NCI-H446 treated with DMSO at 0.1 percent for 48 hours (cell line): ENCODE measurements at regions not wholly inside any gene's neighbourhood (a gene's known extent, or its start where the extent isn't known, plus 50 kb on each side); places are given as distances from the start of the nearest gene placed in this dataset.
A peak's percentile ranks its signal among the peaks of the same experiment; 100 is the strongest.

Source experiments
- DNase-seq: peaks from one replicate; lab custom pipeline; 2025; lab: John Stamatoyannopoulos, UW

DNA sequence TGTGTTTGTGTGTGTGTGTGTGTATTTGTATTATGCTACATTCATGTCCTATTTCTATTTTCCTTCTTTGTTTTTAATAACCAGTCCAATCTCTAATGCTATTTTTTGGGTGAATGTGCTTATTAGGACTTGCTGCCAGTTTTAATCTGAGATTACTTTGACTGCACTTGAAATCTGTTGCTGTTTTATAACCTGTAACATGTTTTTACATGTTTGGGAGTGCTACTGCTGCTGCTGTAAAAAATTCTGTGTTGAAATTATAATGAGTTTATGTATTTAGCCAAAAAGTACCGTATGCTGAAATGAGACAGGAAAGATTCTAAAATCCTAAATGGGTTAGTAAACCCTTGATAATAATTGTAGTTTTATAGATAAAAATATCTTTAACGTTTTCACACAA lies 104.7 kb upstream of the SSBP2 start:
- DNase-seq, result peak; percentile 73

DNA sequence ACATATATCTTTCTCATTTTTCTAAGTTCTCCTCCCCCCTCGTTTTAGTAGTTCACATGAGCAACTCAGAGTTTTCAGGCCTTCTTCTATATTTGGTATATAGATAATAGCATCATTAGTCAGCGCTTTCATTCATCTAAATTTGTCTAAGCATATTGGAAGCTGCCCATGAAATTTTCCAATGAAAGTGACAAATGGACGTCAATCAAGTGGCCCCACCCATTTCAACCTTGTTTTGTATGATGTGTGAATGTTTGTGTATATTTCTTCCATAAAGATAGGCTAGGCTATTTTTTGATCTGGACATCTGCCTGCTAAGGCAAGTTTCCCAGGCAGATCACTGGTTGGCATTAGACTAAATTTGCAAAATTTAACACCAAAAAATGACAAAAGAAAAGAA lies 104.0 kb upstream of the SSBP2 start:
- peak; percentile 93 for DNase-seq

DNA sequence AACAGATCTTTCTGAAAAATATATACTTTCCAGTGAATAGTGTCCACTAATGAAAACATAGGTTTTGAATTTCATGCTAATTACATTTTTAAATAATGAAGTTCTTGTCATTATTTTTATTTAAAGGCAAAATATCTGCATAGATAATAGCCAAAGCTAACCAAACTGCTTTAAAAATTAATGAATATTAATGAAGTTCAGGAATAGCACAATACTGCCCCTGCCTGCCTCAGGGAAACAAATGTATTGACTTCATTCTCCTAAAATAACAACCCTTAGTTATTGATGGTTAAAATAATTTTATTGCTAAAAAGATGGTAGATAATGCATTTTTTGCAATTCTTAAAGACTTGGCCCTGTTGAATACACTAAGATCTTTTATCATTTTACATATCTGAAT lies 103.6 kb upstream of the SSBP2 start:
- peak; percentile 63 for DNase-seq

DNA sequence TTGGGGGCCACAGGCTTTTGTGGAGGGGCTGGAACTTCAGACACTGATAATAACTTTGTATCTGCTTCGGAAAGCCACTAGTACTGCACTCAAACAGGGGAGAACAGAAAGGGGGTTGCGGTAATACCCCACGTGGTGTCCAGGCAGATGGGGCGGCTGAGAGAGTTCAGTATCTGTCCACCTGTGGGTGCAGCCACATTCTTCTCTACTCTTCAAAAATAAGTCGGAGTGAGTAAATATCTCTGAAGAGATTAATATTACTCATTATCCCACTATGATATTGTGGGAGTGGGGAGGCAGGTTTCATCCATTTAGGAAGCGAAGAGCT lies 102.1 kb upstream of the SSBP2 start:
- no peak for DNase-seq

DNA sequence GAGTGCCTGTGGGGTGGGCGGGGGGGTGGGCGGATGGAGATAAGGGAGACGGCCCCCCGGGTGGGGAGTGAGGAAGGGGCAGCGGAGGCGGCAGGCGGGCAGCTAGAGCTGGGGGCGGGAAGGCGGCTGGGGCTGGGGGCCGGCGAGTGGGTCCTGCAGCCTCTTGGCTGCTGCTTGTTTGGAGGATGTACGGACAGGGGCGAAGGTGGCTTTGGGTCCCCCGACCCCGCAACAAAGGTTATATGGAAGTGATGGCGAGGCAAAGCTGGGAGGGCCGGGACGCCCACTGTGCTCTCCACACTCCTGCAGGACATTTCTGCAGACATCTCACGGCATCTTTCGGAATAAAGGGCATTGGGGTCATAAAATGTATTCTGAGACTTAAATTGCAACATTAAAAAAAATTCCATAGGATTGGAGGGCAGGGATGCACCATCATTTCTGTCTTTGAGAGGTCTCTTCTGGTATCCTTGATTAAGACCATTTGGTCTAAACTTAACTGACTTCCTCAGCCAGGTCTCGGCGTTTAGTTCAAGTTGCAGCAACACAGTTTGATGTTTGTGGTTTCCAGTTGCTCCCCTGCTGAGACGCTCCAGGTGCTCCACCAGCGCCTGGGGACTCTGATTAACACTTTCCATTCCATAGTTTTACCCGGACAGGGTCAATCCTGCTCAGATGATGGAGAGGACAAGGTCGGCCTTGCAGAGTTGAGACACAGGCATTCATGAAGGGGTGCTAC lies 101.6 kb upstream of the SSBP2 start:
- DNase-seq, result no peak

DNA sequence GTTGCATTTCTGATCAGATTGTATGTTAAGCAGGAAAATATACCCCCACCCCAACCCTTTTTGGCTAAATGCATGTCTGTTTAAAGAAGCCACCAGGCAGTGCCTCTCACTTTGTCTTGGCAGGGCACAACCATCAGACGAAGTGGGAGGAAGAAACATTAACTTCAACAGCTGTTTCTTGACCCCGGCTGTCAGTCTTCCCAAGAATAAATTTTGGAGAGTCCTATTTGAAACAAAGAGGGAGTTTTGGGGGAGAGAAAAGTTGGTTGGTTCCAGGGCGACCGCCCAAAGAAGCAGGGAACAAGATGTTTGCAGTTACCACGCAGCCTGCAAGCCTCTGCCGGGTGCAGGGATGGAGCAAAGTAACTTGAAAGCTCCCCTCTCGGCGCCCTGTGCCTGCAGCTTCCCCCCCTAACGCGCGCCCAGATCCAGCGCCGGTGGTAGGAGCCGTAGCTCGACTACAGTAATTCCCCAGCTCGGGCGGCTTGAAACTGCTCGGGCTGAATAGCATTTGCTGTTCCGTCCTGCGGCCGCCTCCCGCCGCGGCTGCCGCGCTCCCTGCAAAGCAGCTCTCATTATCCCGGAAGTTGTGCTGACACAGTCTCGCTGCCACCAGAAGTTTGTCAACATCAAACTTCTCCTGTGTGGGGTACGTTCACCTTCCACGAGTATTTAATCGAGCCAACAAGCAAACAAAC lies 100.7 kb upstream of the SSBP2 start:
- DNase-seq, result peak; percentile 92

DNA sequence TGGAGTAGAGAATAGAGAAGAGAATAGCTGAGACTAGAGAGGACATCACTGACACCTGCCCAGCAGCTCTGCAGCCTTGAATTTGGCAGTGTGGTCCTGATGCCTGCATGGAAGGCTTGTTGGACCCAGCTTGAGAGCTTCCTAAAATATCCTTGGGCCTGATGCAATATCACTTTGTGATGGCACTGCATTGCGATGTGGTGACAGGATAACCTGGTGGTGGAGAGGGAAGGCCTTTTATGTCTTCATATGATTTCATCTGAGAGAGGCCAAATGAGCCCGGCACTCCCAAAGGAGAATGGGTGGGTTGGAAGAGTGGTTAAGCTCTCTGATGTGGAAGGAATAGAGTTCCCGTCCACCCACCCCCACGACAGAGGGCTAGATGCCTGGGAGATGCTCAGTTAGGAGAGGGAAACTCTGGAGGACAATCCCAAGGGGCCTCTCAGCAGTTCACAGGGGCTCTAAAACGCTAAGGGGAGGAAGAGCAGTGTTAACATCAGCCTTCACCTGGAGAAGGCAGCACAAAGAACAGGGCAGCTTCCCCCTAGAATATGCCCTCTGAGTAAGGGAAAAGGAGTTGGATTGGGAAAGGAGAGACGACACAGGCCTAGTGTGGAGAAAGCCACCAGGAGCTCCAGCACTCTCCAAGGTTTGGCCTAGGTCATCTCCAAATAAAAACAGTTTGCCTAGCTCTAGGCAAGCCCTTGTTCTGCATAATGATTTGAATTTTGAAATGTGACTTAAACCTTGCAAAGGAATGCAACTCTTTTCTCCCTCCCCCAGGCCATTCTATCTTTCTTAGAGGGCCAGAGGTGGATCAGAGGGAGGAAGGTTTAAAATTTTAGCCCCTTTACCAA lies 99.8 kb upstream of the SSBP2 start:
- no peak for DNase-seq

DNA sequence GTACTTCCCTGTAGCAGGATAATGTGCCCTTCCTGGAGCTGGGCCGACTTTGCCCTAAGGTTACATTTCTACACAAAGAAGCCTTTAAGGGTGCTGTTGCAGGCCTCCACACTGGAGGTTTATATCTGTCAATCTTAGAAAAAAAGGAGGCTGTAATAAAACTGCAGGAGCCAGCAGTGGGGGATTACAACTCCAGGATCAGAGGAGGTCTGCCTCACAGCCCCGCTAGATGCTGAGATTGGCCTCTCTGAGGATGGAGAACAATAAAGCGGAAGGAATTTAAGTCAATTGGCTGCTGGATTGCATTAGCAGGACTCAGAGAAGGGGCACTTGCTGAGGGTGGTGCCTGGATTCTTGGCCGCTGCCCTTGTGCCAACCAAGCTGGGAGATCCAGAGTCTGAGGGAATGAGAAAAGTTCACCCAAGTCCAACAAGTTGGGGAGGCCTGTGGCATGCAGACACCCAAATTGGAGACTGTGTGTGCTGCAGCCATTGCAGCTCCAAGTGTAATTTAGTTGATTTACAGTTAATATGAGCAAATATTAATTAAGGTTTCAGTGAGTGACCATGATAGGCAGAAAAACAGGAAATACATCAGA lies 99.0 kb upstream of the SSBP2 start:
- no peak for DNase-seq

DNA sequence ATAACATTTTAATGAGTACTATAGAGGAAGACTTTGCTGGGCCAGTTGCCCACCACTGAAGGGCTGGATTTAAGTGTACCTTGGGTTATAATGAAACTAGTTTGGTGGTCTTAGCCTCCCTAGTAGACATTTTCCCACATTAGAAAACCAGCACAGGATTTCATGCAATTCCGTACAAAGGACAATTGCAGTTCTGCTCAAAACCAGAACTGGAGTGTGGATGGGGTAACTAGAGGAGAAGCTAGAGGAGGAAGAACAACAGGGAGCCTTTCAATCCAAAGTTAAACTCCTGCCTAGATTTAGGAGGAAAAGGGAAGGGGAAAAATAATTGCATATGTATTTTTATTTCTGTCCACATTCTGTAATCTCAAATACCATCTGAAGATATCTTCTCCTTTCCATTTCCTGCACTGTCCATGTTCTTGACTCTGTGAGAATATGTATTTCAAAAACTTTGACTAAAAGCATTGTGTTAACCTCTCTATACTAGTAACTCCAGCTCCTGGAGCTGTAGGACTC lies 97.5 kb upstream of the SSBP2 start:
- DNase-seq, result no peak

DNA sequence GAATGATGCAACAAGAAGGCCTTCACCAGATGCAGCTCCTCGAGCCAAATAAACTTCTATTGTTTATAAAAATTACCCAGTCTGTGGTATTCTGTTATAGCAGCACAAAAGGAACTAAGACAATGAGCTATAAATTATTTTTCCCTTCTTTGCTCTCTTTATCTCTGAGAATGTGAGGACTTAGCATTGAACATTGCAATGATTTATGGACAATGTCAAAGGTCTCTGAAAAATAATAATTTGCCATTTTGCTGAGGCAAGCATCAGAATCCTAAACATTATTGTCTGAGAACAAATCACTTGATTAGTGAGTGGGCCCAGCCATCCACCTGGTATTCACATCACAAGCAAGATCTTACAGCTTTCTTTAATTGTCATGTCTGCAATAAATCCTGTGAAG lies 95.4 kb upstream of the SSBP2 start:
- DNase-seq, result no peak

DNA sequence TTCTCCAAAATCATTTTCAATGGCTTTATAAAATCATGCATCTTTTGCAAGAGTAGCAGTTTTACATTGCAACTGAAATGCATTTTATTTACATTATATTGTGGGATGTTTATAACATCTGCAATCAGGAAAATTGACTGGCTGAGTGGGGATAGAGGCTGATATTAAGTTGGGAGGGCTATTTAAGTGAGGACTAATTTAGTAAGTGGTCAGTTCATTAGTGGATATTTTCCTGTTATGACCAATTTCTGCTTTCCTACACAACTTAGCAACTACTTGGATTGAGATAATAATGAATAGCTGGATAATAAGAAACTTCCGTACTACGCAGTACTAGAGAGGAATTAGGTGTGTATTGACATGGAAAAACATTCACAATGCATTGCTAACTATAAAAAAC lies 92.9 kb upstream of the SSBP2 start:
- no peak for DNase-seq

DNA sequence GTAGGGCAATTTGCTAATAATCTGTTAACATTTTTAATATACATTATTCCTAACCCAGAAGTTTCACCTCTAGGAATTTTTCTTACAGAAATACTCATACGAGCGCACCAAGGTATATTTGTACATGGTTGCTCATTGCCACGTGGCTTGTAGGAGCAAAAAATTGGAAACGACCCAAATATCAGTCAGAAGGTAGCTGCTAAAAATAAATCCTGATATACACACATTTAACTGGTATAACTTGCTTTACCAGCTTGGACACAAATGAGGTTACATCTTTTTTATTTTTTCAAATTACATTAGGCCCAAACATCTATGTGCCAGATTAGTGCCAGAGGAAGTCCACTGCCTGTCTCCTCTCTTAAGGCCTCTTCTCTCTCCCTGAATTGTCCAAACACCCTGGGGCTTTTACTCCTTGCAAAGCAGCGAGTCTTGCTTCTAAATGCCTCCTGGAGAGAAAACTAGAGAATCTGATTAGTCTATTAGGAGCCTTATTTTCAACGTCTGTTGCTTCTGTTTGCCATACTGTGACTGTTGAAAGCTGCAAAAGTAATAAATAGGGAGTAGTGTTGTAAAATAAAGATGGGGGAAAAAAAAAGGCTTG lies 92.0 kb upstream of the SSBP2 start:
- DNase-seq, result no peak

DNA sequence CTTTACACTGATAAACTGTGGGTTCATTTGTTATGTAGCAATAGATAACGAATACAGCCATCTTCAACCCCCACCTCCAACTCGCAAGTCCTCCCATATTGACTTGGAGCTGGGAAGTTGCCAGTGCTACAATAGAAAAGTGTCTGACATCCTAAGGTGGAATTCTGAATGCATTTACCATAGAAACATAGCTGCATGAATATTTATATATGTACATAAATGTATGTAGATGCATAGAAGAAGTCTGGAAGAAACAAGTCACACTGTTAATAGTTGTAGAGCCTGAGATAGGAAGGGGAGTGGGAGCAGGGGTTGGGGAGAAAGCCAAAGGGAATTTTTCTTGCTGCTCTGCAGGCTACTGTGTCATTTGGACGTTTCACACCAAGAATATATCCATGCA lies 88.1 kb upstream of the SSBP2 start:
- DNase-seq, result no peak

DNA sequence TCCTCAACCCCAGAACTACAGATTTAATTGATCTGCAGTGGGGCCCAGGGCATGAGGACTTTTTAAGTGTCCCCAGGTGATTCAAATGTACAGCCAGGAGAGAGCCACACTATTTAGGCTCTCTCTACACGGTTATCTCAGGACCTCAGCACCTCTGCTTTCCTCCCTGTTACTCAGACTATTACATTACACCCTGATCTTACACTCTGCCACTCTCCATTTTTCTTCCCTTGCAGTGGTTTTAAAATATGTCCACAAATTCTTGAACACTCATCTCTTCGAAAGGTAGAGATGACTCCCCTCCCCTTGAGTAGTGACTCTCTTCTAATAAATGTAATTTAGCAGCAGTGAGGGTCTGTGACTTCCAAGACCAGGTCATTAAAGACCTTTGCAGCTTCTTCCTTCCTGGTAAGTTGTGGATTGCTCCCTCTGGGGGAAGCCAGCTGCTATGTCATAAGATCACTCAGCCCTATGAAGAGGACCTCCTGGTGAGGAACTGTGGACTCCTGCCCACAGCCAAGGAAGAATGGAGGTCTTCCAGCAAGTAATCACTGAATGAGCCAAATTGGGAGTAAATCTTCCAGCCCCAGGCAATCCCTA lies 87.5 kb upstream of the SSBP2 start:
- DNase-seq, result peak; percentile 53

DNA sequence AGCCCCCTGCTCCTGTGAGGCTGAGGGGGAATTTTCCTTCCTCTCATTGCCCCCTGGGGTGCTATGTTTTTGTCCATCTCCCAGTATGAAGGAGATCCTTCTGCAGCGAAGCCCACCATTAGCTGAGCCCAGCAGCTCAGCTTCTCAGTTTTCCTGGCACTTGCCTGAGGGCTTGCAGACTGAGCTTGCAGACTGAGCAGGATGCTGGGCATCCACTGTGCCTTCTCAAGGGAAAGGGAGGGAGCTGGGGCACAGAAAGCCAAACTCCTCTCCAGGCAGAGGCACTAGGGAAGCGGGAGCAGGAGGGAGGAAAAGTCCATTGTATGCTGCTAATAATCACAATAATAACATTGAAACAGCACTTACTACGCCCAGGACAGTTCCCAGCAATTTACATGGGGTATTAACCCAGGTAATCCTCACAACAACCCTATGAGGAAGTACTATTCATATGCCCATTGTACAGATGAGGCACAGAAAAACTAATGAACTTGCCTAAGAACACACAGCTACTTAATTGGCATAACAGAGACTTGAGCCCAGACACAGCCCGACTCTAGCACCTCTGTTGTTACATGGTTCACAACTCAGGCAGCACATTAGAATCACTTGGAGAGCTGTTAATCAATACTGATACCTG lies 86.9 kb upstream of the SSBP2 start:
- DNase-seq, result no peak

DNA sequence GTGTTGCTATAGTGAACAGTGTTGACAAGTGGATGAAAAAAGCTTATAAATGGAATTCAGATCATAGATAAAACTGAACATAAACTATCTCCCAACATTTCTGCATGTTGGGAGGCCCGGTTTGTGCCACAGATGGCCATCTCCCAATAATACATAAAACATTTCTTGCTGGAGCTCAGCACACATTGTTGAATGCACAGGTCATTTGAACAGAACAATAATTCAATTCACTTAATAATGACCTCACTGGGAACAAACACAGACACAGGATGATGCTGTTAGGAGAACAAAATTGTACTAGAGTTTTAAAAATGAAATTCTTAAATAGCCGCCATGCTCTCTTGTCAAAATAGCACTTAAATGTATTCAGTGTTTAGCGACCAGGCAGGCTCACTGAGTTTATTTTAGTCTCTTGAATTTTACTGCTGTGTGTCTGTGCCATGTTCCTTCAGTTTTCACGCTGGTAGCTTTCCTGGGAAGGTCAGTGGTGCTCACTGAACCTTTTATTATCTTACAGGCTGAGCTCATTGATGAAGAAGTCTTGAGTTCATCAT lies 85.0 kb upstream of the SSBP2 start:
- no peak for DNase-seq

DNA sequence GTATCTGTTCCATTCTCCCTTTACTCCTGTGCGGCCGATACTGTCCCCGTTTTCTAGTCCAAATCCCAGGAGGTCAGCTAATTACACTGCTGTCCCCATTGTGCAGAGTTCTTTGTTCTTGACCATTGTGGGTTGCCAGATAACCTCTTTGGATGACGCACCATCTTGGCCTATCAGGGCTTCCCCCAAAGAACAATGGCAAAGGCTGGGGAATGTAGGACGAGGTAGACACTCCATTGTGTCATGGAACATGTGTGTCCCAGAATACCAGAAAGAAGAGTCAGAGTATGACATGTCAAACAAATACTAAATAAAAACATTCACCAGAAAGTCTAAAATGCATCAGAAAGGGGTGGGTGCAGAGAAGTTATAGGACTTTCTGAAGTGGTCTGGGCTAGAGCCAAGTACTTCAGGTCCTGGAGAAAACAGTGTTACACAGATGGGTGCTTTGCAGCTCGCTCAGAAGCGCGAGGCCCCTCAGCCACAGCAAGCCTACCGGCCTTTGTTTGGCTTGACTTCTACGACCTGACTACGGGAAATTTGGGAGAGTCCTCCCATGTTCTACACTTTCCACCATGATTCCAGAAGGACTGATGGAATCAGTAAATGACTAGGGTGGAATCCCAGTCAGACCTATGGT lies 83.2 kb upstream of the SSBP2 start:
- no peak for DNase-seq

DNA sequence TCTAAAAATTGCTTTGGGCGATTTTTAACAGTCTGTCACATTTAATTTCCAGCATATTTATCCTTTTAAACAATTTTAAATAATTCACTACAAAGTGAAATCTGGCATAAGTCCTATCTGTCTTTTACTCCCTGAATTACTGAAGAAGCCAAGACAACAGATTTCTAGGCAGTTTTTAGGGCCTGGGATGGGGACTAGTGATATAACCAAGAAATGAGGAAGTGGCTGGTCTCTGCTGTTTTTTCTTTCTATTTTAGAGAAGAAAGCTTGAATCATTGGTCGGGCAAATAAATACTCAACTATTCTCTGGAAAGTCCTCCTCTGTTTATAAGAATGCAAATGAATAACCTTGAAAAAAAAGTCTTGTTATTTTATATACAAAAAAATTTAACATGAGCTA lies 79.7 kb upstream of the SSBP2 start:
- no peak for DNase-seq

DNA sequence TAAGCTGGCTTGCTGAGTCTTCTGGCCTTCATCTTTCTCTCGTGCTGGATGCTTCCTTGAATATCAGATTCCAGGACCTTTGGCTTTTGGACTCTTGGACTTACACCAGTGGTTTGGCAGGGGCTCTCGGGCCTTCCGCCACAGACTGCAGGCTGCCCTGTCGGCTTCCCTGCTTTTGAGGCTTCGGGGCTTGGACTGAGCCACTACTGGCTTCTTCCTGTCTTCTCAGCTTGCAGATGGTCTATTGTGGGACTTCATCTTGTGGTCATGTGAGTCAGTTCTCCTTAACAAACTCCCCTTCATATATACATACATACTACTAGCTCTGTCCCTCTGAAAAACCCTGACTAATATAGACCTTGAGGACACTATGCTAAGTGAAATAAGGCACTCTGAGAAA lies 78.3 kb upstream of the SSBP2 start:
- no peak for DNase-seq

DNA sequence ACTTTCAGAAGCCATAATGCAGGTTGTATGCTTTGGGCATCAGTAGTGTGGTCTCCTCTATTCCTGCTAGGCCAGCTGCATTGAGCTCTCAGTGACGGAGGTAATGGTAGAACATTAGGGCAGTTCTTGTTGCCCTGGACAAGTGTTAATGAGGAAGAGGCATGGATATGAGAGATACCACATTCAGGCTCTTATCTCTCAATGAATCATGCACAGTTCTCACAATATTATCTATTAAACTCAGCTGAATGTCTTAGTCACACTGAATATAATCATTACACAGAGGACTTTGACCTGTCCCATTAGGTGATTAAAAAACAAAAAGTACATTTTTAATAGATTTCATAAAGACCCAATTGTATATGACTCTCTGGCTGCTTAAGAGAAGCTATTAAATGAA lies 76.6 kb upstream of the SSBP2 start:
- no peak for DNase-seq
